IMR-90 (cell line): ENCODE measurements at regions not wholly inside any gene's neighbourhood (a gene's known extent, or its start where the extent isn't known, plus 50 kb on each side); places are given as distances from the start of the nearest gene placed in this dataset.

Experiments
- ATAC-seq: fragments of 200-7000 bp; cut with Tn5 transposase; 2 replicates; pipeline ENCODE4 v1.9.1; 2020; ENCODE audit warnings: low read depth, mild to moderate bottlenecking, moderate library complexity
- BruUV-seq: library from RNA; stranded (reverse); fragments of 400-500 nt; replicated peaks from 2 replicates; lab custom pipeline; 2021; lab: Mats Ljungman, UMichigan
- CTCF ChIA-PET: fragments of 300-600 bp; formaldehyde crosslinking; extraction: SDS; loops from one replicate; lab custom pipeline; 2021; ENCODE audit warnings: antibody characterized with exemption; lab: Yijun Ruan, JAX
- POLR2A ChIA-PET: fragments of 300-600 bp; sonication (Branson Sonifier 250); formaldehyde crosslinking; loops from one replicate; lab custom pipeline; 2022; ENCODE audit warnings: antibody characterized with exemption; ENCODE audit not compliant: unreplicated experiment; lab: Charles Lee
- DNase-seq: peaks from one replicate; pipeline ENCODE4 v3.0.0; 2013
- H2AFZ ChIP-seq: replicated peaks from 2 replicates; pipeline ENCODE3; 2013; ENCODE audit warnings: low read length, mild to moderate bottlenecking; ENCODE audit not compliant: poor library complexity
- H2AK5ac ChIP-seq: 2 replicates; pipeline ENCODE4 v1.6.1; 2013; ENCODE audit warnings: low read depth, low read length, inconsistent platforms
- H2AK9ac ChIP-seq: replicated peaks from 2 replicates; pipeline ENCODE3; 2013; ENCODE audit warnings: mild to moderate bottlenecking, low read depth, low read length, moderate library complexity; ENCODE audit not compliant: poor library complexity
- H2BK120ac ChIP-seq: 2 replicates; pipeline ENCODE4 v1.6.1; 2013; ENCODE audit warnings: low read depth, low read length, inconsistent platforms
- H2BK15ac ChIP-seq: 3 replicates; pipeline ENCODE4 v1.6.1; 2013; ENCODE audit warnings: low read depth, low read length, inconsistent platforms
- H2BK20ac ChIP-seq: 2 replicates; pipeline ENCODE4 v1.6.1; 2013; ENCODE audit warnings: low read depth, mild to moderate bottlenecking, inconsistent platforms, low read length, moderate library complexity
- H2BK5ac ChIP-seq: 2 replicates; pipeline ENCODE4 v1.6.1; 2013; ENCODE audit warnings: mild to moderate bottlenecking, low read depth, low read length, inconsistent platforms; ENCODE audit not compliant: poor library complexity, severe bottlenecking
- H3K14ac ChIP-seq: replicated peaks from 2 replicates; pipeline ENCODE4 v1.6.1; 2013; ENCODE audit warnings: low read depth, low read length, inconsistent platforms
- H3K18ac ChIP-seq: 2 replicates; pipeline ENCODE4 v1.6.1; 2013; ENCODE audit warnings: low read depth, low read length, control low read depth
- H3K23ac ChIP-seq: 2 replicates; pipeline ENCODE4 v1.6.1; 2013; ENCODE audit warnings: low read depth, low read length, inconsistent platforms
- H3K27ac ChIP-seq: 2 replicates; pipeline ENCODE4 v1.5.1; 2013; ENCODE audit warnings: mild to moderate bottlenecking, control low read depth, low read length; ENCODE audit not compliant: insufficient read depth
- H3K27me3 ChIP-seq: 2 replicates; pipeline ENCODE4 v1.6.1; 2013; ENCODE audit warnings: low read length; ENCODE audit not compliant: control insufficient read depth, insufficient read depth
- H3K36me3 ChIP-seq: 2 replicates; pipeline ENCODE4 v1.6.1; 2013; ENCODE audit warnings: low read length, mixed read lengths; ENCODE audit not compliant: control insufficient read depth, insufficient read depth
- H3K4ac ChIP-seq: 2 replicates; pipeline ENCODE4 v1.6.1; 2013; ENCODE audit warnings: low read depth, low read length, inconsistent platforms
- H3K4me1 ChIP-seq: 2 replicates; pipeline ENCODE4 v1.6.1; 2013; ENCODE audit warnings: low read length, mixed read lengths; ENCODE audit not compliant: control insufficient read depth, insufficient read depth
- H3K4me2 ChIP-seq: 2 replicates; pipeline ENCODE4 v1.6.1; 2013; ENCODE audit warnings: low read depth, mild to moderate bottlenecking, control low read depth, low read length, moderate library complexity
- H3K4me3 ChIP-seq: 2 replicates; pipeline ENCODE4 v1.5.1; 2013; ENCODE audit warnings: low read depth, mild to moderate bottlenecking, control low read depth, low read length, moderate library complexity; ENCODE audit not compliant: insufficient read depth
- H3K56ac ChIP-seq: 2 replicates; pipeline ENCODE4 v1.6.1; 2013; ENCODE audit warnings: low read length, inconsistent platforms; ENCODE audit not compliant: insufficient read depth; ENCODE audit errors: extremely low read depth
- H3K79me1 ChIP-seq, 2 experiments: 2 replicates each; pipeline ENCODE4 v1.6.1; 2013; ENCODE audit warnings: low read length in 2 of 2, inconsistent platforms in 1 of 2, low read depth in 1 of 2
- H3K9ac ChIP-seq: 2 replicates; pipeline ENCODE4 v1.6.1; 2013; ENCODE audit warnings: low read depth, low read length, control low read depth
- H3K9me1 ChIP-seq: 2 replicates; pipeline ENCODE4 v1.6.1; 2013; ENCODE audit warnings: low read length, inconsistent platforms; ENCODE audit not compliant: insufficient read depth
- H3K9me3 ChIP-seq: 2 replicates; pipeline ENCODE4 v1.6.1; 2013; ENCODE audit warnings: low read length; ENCODE audit not compliant: control insufficient read depth, insufficient read depth
- H4K20me1 ChIP-seq: 2 replicates; pipeline ENCODE4 v1.6.1; 2013; ENCODE audit warnings: low read length, inconsistent platforms; ENCODE audit not compliant: insufficient read depth
- H4K5ac ChIP-seq: 2 replicates; pipeline ENCODE4 v1.6.1; 2013; ENCODE audit warnings: mild to moderate bottlenecking, low read depth, low read length, control low read depth
- H4K8ac ChIP-seq, 2 experiments: 2 replicates each; pipeline ENCODE4 v1.6.1; 2013; ENCODE audit warnings: low read depth in 2 of 2, low read length in 2 of 2, control low read depth in 1 of 2, inconsistent platforms in 1 of 2
- H4K91ac ChIP-seq: 2 replicates; pipeline ENCODE4 v1.6.1; 2013; ENCODE audit warnings: low read depth, low read length, inconsistent platforms; ENCODE audit not compliant: insufficient read depth
- CEBPB ChIP-seq: IDR thresholded peaks from 2 replicates; pipeline ENCODE4 v1.6.1; 2012; ENCODE audit warnings: low read depth, low read length, improper control_type of control experiment
- POLR2A ChIP-seq: IDR thresholded peaks from 2 replicates; pipeline ENCODE4 v1.6.1; 2012; ENCODE audit warnings: mild to moderate bottlenecking, low read depth, low read length
- RCOR1 ChIP-seq: IDR thresholded peaks from 2 replicates; pipeline ENCODE4 v1.6.1; 2012; ENCODE audit warnings: mild to moderate bottlenecking, low read length, improper control_type of control experiment; ENCODE audit not compliant: insufficient replicate concordance
- SMC3 ChIP-seq: fragments of 150-350 bp; IDR thresholded peaks from 2 replicates; pipeline ENCODE4 v1.6.1; 2016; ENCODE audit warnings: low read depth, mild to moderate bottlenecking, antibody characterized with exemption, low read length, moderate library complexity
- WGBS, 2 experiments: methylation state at CpG; one replicate each; pipeline versions ENCODE4 v1.1.5 to v1.1.7; 2013; ENCODE audit warnings: missing lambda C conversion rate in 2 of 2; ENCODE audit not compliant: insufficient read length in 1 of 2; ENCODE audit errors: extremely low coverage in 2 of 2; 5-methylcytosine and 5-hydroxymethylcytosine counted together
- dilution Hi-C: fragments of 300-500 bp; cut with HindIII; formaldehyde crosslinking; loops from one replicate; pipeline ENCODE4 v1.14.3; 2018; ENCODE audit warnings: low sequenced_read_pairs; ENCODE audit not compliant: unreplicated experiment
- in situ Hi-C: fragments of 300-500 bp; cut with MboI; formaldehyde crosslinking; loops from 3 replicates; pipeline ENCODE4 v1.14.3; 2019; ENCODE audit warnings: low sequenced_read_pairs, inconsistent platforms, mixed read lengths
- intact Hi-C: fragments of 100-400 bp; cut with micrococcal nuclease; formaldehyde crosslinking; loops from 2 replicates; pipeline ENCODE4 v1.10.0; 2022
- TF ChIP-seq, protein P1 (sequence below): conservative IDR thresholded peaks from 2 replicates; pipeline ENCODE4 v1.5.1; 2012; ENCODE audit warnings: mild to moderate bottlenecking, low read depth, low read length, improper control_type of control experiment

DNA sequence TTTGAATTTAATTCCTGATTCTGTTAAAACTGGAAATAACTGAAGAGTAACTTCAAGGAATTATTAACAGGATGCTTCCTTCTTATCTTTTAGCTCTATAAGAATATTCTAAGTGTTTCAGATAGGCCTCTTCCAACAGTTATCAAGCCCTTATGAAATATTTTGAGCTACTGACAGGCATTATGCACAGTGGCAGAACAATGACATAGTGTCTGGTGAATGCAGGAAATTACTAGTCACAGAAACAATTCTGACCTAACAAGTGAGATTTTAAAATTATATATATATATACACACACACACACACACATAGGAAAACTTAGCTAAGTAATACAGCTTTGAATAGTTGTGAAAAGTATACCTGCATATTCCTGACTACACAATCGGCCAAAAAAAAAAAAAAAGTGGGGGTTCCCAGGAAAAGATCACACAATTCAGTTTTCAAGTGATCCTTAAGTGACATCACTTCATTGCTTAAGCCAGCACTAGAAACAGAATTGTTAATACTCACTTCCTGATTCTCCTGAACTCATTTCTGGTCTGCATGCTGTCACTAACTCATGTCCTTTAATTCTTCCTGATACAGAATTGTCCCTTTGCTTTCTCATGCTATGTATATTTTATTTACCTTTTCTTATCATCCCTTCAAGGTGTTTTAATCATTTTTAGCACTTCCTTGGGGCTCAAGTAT is 77.3 kb downstream of the SLC25A46 start:
- H3K79me1 ChIP-seq: no peaks in the 10 kb centered on the region
- H3K9me1 ChIP-seq: no peaks in the 10 kb centered on the region
- H2BK5ac ChIP-seq: no peak overlapping the region
- dilution Hi-C loops (no loop called here), intact Hi-C loops (no loop called here), in situ Hi-C loops (no loop called here)
- H3K36me3 ChIP-seq: no peaks in the 10 kb centered on the region
- WGBS, 2 experiments: no CpG with 5 or more reads among the region's 1 CpG
- H2AK9ac ChIP-seq: no peak overlapping the region
- H3K56ac ChIP-seq: no peak overlapping the region
- H4K20me1 ChIP-seq: no peaks in the 10 kb centered on the region
- no peak overlapping the region for H2BK20ac ChIP-seq
- BruUV-seq: no TSS peak
- ATAC-seq: 0 out of 2 replicates have a peak, but pooled peaks have one; percentile 32
- no peak overlapping the region for H3K23ac ChIP-seq
- H4K91ac ChIP-seq: no peak overlapping the region
- no peak overlapping the region for H2BK120ac ChIP-seq
- no peak overlapping the region for H2AFZ ChIP-seq
- H3K18ac ChIP-seq: no peak overlapping the region
- H3K14ac ChIP-seq: no peak overlapping the region
- no peak overlapping the region for H4K5ac ChIP-seq
- H3K9ac ChIP-seq: no peak overlapping the region
- H2BK15ac ChIP-seq: no peak overlapping the region
- no peak overlapping the region for H3K4me2 ChIP-seq
- H3K4ac ChIP-seq: no peak overlapping the region
- H3K9me3 ChIP-seq: no peaks in the 10 kb centered on the region
- no peaks in the 10 kb centered on the region for H3K27me3 ChIP-seq
- ChIA-PET POLR2A (no interaction called here), CTCF (no interaction called here)
- TF ChIP-seq, protein P1, sequence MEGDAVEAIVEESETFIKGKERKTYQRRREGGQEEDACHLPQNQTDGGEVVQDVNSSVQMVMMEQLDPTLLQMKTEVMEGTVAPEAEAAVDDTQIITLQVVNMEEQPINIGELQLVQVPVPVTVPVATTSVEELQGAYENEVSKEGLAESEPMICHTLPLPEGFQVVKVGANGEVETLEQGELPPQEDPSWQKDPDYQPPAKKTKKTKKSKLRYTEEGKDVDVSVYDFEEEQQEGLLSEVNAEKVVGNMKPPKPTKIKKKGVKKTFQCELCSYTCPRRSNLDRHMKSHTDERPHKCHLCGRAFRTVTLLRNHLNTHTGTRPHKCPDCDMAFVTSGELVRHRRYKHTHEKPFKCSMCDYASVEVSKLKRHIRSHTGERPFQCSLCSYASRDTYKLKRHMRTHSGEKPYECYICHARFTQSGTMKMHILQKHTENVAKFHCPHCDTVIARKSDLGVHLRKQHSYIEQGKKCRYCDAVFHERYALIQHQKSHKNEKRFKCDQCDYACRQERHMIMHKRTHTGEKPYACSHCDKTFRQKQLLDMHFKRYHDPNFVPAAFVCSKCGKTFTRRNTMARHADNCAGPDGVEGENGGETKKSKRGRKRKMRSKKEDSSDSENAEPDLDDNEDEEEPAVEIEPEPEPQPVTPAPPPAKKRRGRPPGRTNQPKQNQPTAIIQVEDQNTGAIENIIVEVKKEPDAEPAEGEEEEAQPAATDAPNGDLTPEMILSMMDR: no peak
- TF ChIP-seq SMC3 (no peak), POLR2A (no peak), RCOR1 (no peak), CEBPB (0 out of 2 replicates have a peak, but pooled peaks have one; percentile 5)
- H3K27ac ChIP-seq: no peak overlapping the region; the same call in 1 of the 2 replicates
- no peak overlapping the region for H2AK5ac ChIP-seq
- DNase-seq: peak; percentile 45
- H3K4me1 ChIP-seq: no peaks in the 10 kb centered on the region
- no peak overlapping the region for H3K4me3 ChIP-seq
- no peak overlapping the region; a peak in 1 of 4 replicates for H4K8ac ChIP-seq
